ENCODE measurements at regions not wholly inside any gene's neighbourhood (a gene's known extent, or its start where the extent isn't known, plus 50 kb on each side); places are given as distances from the start of the nearest gene placed in this dataset.
"Not testable (repeated sequence)": the region's sequence is repeated elsewhere in the genome, so short reads cannot be mapped to it uniquely, and the experiment has no call there.

DNA sequence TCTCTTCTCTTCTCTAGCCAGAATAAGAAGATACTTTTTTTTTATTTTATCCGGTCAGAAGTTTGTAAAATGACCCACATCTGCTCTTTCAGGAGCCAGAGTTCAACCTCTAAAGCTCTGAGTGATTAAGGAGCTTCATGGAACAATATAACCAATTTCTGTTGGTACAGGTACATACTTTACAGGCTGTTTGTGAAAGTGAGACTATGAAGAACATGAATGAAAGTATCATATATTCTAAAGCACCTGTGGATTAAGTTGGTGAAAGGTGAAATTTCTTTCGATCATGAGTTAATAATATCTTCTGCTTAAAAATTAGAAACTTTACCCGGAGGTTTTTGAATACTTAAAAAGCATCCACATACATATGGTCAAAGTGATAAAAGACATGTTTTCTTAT, 65.2 kb downstream of the DMRT2 start:
- no peak for DNase-seq (ENCODE audit: low read depth)

DNA sequence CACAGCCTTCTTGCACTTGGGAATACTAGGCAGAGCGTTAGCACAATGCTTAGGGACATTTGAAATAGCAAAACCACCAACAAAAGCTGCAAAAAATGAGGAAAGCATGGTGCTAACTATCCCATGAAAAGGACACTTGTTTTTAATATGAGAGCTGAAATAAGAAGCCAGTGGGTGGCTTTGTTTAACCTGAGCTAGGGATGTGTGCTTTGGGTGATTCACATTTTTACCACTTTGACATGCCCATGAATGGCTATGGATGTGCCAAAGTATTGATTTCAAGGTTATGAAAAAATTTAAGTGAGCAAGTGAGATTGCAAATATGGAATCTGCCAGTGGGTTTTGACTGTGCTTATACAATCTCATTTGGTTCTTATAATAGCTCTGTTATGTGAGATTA, 67.3 kb downstream of the DMRT2 start:
- DNase-seq (ENCODE audit: low read depth) = no peak

DNA sequence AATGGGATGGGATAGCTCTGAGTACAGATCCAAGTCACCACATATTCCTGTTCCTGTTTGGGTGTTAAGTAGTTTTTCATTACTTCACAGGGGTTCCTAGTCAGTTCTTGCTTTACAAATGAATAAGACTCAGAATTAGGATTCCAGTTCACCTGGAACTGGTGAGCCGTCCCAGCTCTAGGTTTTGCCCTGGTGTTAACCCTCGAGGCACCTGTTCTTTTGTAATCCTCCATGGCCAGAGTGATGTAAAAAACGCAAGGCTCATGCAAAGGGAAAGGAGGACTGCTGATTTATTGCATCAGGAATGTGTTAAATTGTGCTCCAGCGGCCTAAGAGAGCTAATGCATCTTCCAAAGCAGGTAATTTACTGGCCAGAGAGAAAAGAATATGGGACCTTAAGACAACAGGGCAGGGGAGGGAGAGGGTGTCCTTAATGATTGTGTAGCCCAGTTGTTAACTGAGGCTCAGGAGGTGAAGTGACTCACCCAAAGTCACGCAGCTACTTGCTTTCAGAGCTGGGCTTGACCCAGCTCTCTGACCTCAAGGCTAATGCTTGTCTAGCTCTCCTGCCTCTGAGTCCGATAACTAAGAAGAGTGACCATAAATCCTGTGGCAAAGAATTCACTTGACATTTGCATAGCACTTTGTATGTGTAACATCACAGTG, 70.5 kb downstream of the DMRT2 start:
- DNase-seq (ENCODE audit: low read depth) = no peak

DNA sequence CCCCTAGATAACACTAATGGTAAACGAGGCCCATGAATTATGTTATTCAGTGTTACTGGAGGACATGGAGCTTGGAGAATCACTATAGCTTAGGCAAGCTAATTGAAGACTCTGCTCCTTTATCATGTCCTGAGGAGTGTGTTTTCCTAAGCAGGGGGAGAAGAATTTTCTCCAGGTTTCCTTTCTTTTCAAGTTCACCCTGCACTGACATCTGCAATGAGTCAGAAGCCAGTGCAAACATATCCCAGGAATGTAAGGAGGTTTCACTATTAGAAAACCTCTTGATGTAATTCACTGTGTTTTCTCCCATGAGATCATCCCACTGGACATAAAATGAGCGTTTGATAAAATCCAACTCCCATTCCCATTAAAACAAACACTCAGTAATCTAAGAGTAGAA, 75.6 kb downstream of the DMRT2 start:
- DNase-seq (ENCODE audit: low read depth) = no peak

GRCh38 chr9:1128046-1128445, 77.9 kb downstream of the DMRT2 start:
- DNase-seq (ENCODE audit: low read depth) = no peak

- no peak for DNase-seq (ENCODE audit: low read depth)
Measured at GRCh38 chr9:1129382-1129781, 79.2 kb downstream of the DMRT2 start.

GRCh38 chr9:1140057-1140456, 89.9 kb downstream of the DMRT2 start:
- no peak for DNase-seq (ENCODE audit: low read depth)

- no peak for DNase-seq (ENCODE audit: low read depth)
Measured at GRCh38 chr9:1151691-1152090, 101.5 kb downstream of the DMRT2 start.

DNA sequence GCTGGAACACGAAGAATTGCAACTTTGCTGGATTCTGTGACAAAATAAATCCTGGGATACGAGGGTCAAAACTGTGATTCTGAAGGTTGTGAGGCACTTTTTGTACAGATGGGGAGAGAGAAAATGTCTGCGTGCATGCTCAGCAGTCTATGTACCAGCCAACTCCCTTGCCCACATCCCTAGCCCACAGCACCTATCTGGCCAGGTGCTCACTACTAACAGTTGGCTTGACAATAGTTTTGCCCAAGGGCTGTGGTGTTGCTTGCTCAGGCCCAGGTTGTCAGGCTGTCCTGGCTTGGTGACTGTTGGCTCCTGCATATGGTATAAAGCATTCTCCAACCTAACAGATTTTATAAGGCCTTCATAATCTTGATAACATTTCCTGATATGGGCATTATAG, 102.0 kb downstream of the DMRT2 start:
- no peak for DNase-seq (ENCODE audit: low read depth)

- no peak for DNase-seq (ENCODE audit: low read depth)
Measured at GRCh38 chr9:1154739-1155138, 104.6 kb downstream of the DMRT2 start.

- no peak for DNase-seq (ENCODE audit: low read depth)
Measured at GRCh38 chr9:1155602-1156001, 105.4 kb downstream of the DMRT2 start.

GRCh38 chr9:1156794-1157550, 106.8 kb downstream of the DMRT2 start:
- no peak for DNase-seq (ENCODE audit: low read depth)

DNA sequence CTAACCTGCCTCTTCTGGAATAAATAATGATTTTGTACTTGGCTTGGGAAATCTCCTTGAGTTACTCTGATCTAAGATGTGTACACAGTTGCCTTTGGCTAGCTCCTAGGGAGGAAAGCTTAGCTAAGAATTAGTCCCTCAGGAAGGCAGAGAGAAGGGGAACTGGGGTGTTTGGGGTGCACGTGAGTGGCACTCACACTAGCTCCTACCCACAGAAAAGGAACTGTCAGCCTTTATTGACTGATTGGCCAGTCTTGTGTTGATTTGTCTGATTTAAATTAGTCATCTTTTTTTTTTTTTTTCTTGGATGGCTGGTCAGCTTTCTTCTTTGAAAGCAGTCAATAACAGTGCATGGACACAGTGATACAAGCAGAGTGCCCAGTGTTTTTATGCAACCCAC, 107.7 kb downstream of the DMRT2 start:
- DNase-seq (ENCODE audit: low read depth) = no peak

DNA sequence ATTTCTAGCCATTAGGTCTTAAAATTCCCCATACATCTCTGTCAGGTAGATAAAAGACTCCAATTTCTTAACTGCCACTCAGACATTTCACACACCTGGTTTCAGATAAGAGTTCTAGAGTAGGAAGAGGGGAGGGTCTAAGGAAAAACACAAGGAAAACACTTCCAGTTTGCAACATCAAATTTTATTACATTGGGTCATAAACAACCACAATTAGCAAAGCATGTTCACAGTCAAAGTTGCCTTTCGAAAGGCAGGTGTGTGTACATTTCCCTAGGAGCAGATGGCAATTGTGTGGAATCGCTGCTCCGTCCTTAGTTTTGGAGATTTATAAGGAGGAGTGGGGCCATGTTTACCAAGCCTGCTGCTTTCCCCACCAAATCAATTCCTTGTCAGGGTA, 120.8 kb downstream of the DMRT2 start:
- no peak for DNase-seq (ENCODE audit: low read depth)

DNA sequence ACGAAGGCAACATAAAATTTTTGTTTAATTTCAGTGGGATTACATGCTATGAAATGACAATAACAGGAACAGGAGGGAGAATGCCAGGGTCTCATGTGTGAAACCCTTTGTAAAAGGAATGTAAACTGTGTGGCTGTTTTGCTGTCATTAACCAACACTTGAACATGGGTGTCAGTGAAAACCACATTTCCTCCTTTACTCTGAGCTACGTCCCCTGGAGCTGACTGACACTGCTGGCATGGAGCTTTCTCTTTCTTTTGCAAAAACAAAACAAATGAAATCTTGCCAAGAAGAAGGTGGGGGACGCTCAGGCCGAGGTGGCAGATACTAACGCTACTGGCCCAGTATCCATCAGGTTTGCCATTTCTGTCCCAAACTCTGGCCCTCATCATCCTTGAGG, 121.4 kb downstream of the DMRT2 start:
- no peak for DNase-seq (ENCODE audit: low read depth)

DNA sequence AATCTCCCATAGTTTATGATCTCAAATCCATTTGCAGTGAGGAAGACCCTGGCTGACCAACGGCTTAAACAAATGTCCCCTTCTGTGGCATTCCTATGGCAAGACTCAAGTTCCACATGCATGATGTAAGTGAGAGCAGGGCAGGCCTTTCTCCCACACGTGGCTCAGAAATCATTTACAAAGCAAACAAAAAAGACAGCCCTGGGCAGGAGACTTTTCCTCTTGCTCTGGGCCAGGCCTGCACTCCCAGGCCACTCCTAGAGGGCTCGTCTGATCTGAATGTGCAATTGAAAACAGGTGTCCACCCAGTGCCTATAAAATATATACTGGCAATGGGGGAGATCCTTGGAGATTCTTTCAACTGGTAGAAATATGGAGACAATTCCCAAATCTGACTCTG, 123.1 kb downstream of the DMRT2 start:
- no peak for DNase-seq (ENCODE audit: low read depth)

GRCh38 chr9:1173993-1174392, 123.8 kb downstream of the DMRT2 start:
- no peak for DNase-seq (ENCODE audit: low read depth)

- no peak for DNase-seq (ENCODE audit: low read depth)
Measured at GRCh38 chr9:1179366-1179765, 129.2 kb downstream of the DMRT2 start.

- no peak for DNase-seq (ENCODE audit: low read depth)
Measured at GRCh38 chr9:1184146-1184545, 134.0 kb downstream of the DMRT2 start.

GRCh38 chr9:1187137-1187536, 137.0 kb downstream of the DMRT2 start:
- DNase-seq (ENCODE audit: low read depth) = not testable (repeated sequence)

- not testable (repeated sequence) for DNase-seq (ENCODE audit: low read depth)
Measured at GRCh38 chr9:1195636-1196035, 145.5 kb downstream of the DMRT2 start.

DNA sequence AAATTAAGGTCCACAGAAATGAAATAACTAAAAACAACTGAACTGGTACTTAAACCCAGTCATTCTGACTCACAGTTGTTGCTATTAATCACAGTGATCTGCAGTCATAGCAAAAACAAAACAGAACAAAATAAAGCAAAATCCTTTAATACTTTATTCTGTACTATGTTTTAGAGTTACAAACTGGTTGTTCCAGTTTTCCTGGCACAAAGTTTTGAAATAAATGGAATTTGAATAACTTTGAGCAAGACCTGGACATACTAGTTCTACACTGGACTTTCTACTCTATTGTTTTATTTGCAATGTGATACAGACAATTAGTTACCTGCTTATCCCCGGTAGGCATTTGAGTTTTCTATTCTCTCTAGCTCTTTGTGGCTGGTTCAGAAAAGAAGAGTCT, 147.9 kb downstream of the DMRT2 start:
- DNase-seq (ENCODE audit: low read depth) = no peak

DNA sequence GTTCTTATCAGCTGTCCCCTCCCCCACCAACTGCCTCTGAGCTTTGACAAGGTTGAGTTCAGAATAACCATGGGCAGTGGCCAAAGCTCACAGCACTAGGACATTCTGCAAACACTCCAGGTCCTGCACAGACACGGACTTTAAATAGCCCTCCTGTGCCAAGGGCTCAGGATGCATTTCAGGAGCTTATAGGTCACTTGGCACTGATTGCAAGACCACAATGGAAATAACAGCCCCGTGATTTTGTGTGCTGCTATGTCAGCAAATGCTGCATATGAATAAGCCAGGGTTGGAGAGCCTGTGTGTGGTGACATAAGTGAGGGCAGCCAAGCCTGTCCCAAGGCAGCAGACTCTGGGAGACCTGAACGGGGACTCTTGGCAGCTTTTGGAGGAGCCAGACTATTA, 150.7 kb downstream of the DMRT2 start:
- no peak for DNase-seq (ENCODE audit: low read depth)

- no peak for DNase-seq (ENCODE audit: low read depth)
Measured at GRCh38 chr9:1201262-1201661, 151.1 kb downstream of the DMRT2 start.

All from RPMI7951 (cell line).